ENCODE measurements at regions not wholly inside any gene's neighbourhood (a gene's known extent, or its start where the extent isn't known, plus 50 kb on each side); places are given as distances from the start of the nearest gene placed in this dataset.
A peak's percentile ranks its signal among the peaks of the same experiment; 100 is the strongest.

- H3K9me3 ChIP-seq (ENCODE audit: control insufficient read depth in 1 of 2, insufficient read depth in 1 of 2, low read depth in 1 of 2, low read length in 2 of 2), result no peaks in the 10 kb centered on the region
- H4K20me1 ChIP-seq (ENCODE audit: insufficient read depth), result no peaks in the 10 kb centered on the region
- no TSS peak for BruUV-seq (replicated peaks)
- intact Hi-C loops (cut with micrococcal nuclease), result loop anchor here (1.0 kb wide), 1 partner anchor 123 kb away; no protein-coding TSS in a partner anchor
- RAD21 ChIA-PET (ENCODE audit: low non-redundant PET in 1 of 2, low total read pairs in 2 of 2, uncharacterized antibody in 2 of 2, unreplicated experiment in 2 of 2), result no interaction called here
- DNase-seq (ENCODE audit: low read depth, low spot score), result peak; percentile 15
- no peaks in the 10 kb centered on the region for H3K9me2 ChIP-seq (ENCODE audit: insufficient read depth)
- H3K27ac ChIP-seq (ENCODE audit: low read depth, low read length), result no peak overlapping the region
- POLR2A ChIA-PET, result no interaction called here
- no peak overlapping the region for H3K9ac ChIP-seq (ENCODE audit: low read length)
- peak; percentile 70 for ATAC-seq
- H3K79me2 ChIP-seq (ENCODE audit: insufficient read depth, low read length), result no peaks in the 10 kb centered on the region
- no peak overlapping the region for H2AFZ ChIP-seq (ENCODE audit: low read depth, low read length, poor library complexity, severe bottlenecking)
- peaks cover 0 to 3% of the 10 kb centered on the region in 2 experiments; a peak in 1 of 4 replicates for H3K4me1 ChIP-seq (ENCODE audit: control insufficient read depth in 1 of 2, insufficient read depth in 2 of 2, low read length in 2 of 2)
- peak; percentile 53 for TF ChIP-seq RAD21 (IDR thresholded peaks at IDR 0.05; ENCODE audit: low read depth)
- no peak for TF ChIP-seq SIN3A (IDR thresholded peaks at IDR 0.05; ENCODE audit: low read depth)
- no peak for TF ChIP-seq CEBPB (IDR thresholded peaks at IDR 0.05; ENCODE audit: low read depth)
- no peak for TF ChIP-seq CBX3 (IDR thresholded peaks at IDR 0.05; ENCODE audit: low read depth)
- peak; percentile 34 to 75 (median 64); a peak in 5 of 6 replicates for TF ChIP-seq CTCF (IDR thresholded peaks at IDR 0.05 in 2 of 3, conservative IDR thresholded peaks at IDR 0.05 in 1 of 3; ENCODE audit: borderline replicate concordance in 1 of 3, insufficient read depth in 1 of 3, low read depth in 2 of 3, low read length in 2 of 3)
- CTCF ChIA-PET, result interaction anchor here (0.8 to 1.0 kb wide), 3 partner anchors 10 to 123 kb away, joined by 3 to 4 read pairs (median 4); no protein-coding TSS in a partner anchor
- no peak overlapping the region for H3K4me2 ChIP-seq (ENCODE audit: low read length)
- H3K36me3 ChIP-seq (ENCODE audit: control insufficient read depth in 1 of 2, insufficient read depth in 2 of 2, low read length in 2 of 2), result no peaks in the 10 kb centered on the region
- no peaks in the 10 kb centered on the region for H3K27me3 ChIP-seq (ENCODE audit: insufficient read depth, low read length)
- no peak overlapping the region for H3K4me3 ChIP-seq (replicated peaks in 1 of 2; ENCODE audit: low read depth in 1 of 2, low read length in 2 of 2)
These were observed 328.3 kb downstream of the MFSD1 start for GRCh38 chr3:159130108-159130507.

DNA sequence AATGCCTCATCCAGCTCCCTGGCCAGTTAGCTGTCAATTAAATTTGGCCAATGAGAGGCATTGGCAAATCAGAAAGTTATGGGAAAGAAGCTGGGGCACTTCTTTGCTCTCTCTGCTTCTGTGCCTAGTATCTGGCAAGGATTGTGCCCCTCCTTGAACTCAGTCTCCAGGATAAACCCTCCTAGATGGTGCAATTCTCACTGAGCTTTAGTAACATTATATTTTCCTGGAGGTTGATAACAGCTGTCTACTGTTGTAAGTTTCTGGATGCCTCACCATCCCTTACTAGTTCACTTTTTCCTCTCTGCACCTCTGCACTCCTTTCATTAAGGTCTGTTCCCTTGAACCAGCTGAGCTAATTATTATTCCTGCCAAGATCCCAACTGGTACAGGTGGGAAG, 329.5 kb downstream of the MFSD1 start:
- Histone ChIP-seq H3K9ac (ENCODE audit: low read length) (no peak overlapping the region), H3K36me3 (ENCODE audit: control insufficient read depth in 1 of 2, insufficient read depth in 2 of 2, low read length in 2 of 2) (no peaks in the 10 kb centered on the region), H3K27me3 (ENCODE audit: insufficient read depth, low read length) (no peaks in the 10 kb centered on the region), H3K4me3 (replicated peaks in 1 of 2; ENCODE audit: low read depth in 1 of 2, low read length in 2 of 2) (no peak overlapping the region), H2AFZ (ENCODE audit: low read depth, low read length, poor library complexity, severe bottlenecking) (no peak overlapping the region), H3K27ac (ENCODE audit: low read depth, low read length) (no peak overlapping the region), H3K4me2 (ENCODE audit: low read length) (no peak overlapping the region), H4K20me1 (ENCODE audit: insufficient read depth) (no peaks in the 10 kb centered on the region), H3K4me1 (ENCODE audit: control insufficient read depth in 1 of 2, insufficient read depth in 2 of 2, low read length in 2 of 2) (peaks cover 0 to 3% of the 10 kb centered on the region in 2 experiments; a peak in 1 of 4 replicates), H3K79me2 (ENCODE audit: insufficient read depth, low read length) (no peaks in the 10 kb centered on the region), H3K9me3 (ENCODE audit: control insufficient read depth in 1 of 2, insufficient read depth in 1 of 2, low read depth in 1 of 2, low read length in 2 of 2) (no peaks in the 10 kb centered on the region), H3K9me2 (ENCODE audit: insufficient read depth) (no peaks in the 10 kb centered on the region)
- POLR2A ChIA-PET, result interaction anchor here (0.7 kb wide), 1 partner anchor 281 kb away, joined by 3 read pairs; no protein-coding TSS in a partner anchor
- no TSS peak for BruUV-seq (replicated peaks)
- intact Hi-C loops (cut with micrococcal nuclease), result no loop called here
- RAD21 ChIA-PET (ENCODE audit: low non-redundant PET in 1 of 2, low total read pairs in 2 of 2, uncharacterized antibody in 2 of 2, unreplicated experiment in 2 of 2), result no interaction called here
- DNase-seq (ENCODE audit: low read depth, low spot score) (no peak), ATAC-seq (no peak)
- TF ChIP-seq POLR2AphosphoS5 (IDR thresholded peaks at IDR 0.05; ENCODE audit: low read depth, low read length) (no peak), FOSL1 (IDR thresholded peaks at IDR 0.05; ENCODE audit: low read depth) (no peak)
- CTCF ChIA-PET, result no interaction called here

Measured in HCT116 (cell line).